HG03159 (cell line): ENCODE measurements at regions not wholly inside any gene's neighbourhood (a gene's known extent, or its start where the extent isn't known, plus 50 kb on each side); places are given as distances from the start of the nearest gene placed in this dataset.
"Not testable (repeated sequence)": the region's sequence is repeated elsewhere in the genome, so short reads cannot be mapped to it uniquely, and the experiment has no call there.

Source experiments
- ATAC-seq: cut with Tn5 transposase; IDR thresholded peaks from one replicate; pipeline ENCODE4 v1.9.1; 2021; ENCODE audit warnings: mild to moderate bottlenecking, moderate library complexity; ENCODE audit not compliant: unreplicated experiment

GRCh38 chrX:124690495-124690894 lies 344.1 kb downstream of the SH2D1A start:
- ATAC-seq = no peak

GRCh38 chrX:124699876-124700275 lies 353.5 kb downstream of the SH2D1A start:
- no peak for ATAC-seq

- no peak for ATAC-seq
Observed at GRCh38 chrX:124717537-124717936, 371.2 kb downstream of the SH2D1A start.

GRCh38 chrX:124719060-124719459 lies 372.7 kb downstream of the SH2D1A start:
- no peak for ATAC-seq

GRCh38 chrX:124720532-124720931 lies 374.2 kb downstream of the SH2D1A start:
- no peak for ATAC-seq

- ATAC-seq = no peak
Observed at GRCh38 chrX:124725502-124725901, 379.1 kb downstream of the SH2D1A start.

- ATAC-seq = no peak
Observed at GRCh38 chrX:124726292-124726691, 379.9 kb downstream of the SH2D1A start.

- no peak for ATAC-seq
Observed at GRCh38 chrX:124726881-124727280, 380.5 kb downstream of the SH2D1A start.

GRCh38 chrX:124736553-124737270 lies 390.3 kb downstream of the SH2D1A start:
- no peak for ATAC-seq

- ATAC-seq = no peak
Observed at GRCh38 chrX:124737771-124738170, 391.4 kb downstream of the SH2D1A start.

- no peak for ATAC-seq
Observed at GRCh38 chrX:124747295-124747694, 400.9 kb downstream of the SH2D1A start.

GRCh38 chrX:124764354-124764753 lies 418.0 kb downstream of the SH2D1A start:
- no peak for ATAC-seq

- no peak for ATAC-seq
Observed at GRCh38 chrX:124769166-124769565, 422.8 kb downstream of the SH2D1A start.

- ATAC-seq = no peak
Observed at GRCh38 chrX:124771292-124771691, 424.9 kb downstream of the SH2D1A start.

GRCh38 chrX:124788253-124788652 lies 441.9 kb downstream of the SH2D1A start:
- ATAC-seq = not testable (repeated sequence)

GRCh38 chrX:124789874-124790273 lies 443.5 kb downstream of the SH2D1A start:
- ATAC-seq = not testable (repeated sequence)

- no peak for ATAC-seq
Observed at GRCh38 chrX:124791492-124792095, 445.2 kb downstream of the SH2D1A start.

GRCh38 chrX:124796989-124797388 lies 450.6 kb downstream of the SH2D1A start:
- ATAC-seq = no peak

- no peak for ATAC-seq
Observed at GRCh38 chrX:124804962-124805361, 458.6 kb downstream of the SH2D1A start.

- ATAC-seq = no peak
Observed at GRCh38 chrX:124805486-124805885, 459.1 kb downstream of the SH2D1A start.

- ATAC-seq = no peak
Observed at GRCh38 chrX:124814106-124814505, 467.7 kb downstream of the SH2D1A start.

- no peak for ATAC-seq
Observed at GRCh38 chrX:124818033-124818432, 471.7 kb downstream of the SH2D1A start.

GRCh38 chrX:124818764-124819163 lies 472.4 kb downstream of the SH2D1A start:
- ATAC-seq = no peak
